Stimulated activated effector memory CD8-positive, alpha-beta T cell treated with anti-CD3 and anti-CD28 coated beads, Interleukin-12 subunit alpha, Interleukin-12 subunit beta, amount 100 ng/mL, for 72 hours (primary cell): ENCODE measurements at regions not wholly inside any gene's neighbourhood (a gene's known extent, or its start where the extent isn't known, plus 50 kb on each side); places are given as distances from the start of the nearest gene placed in this dataset.

Experiments
- ATAC-seq: fragments of 150-1000 bp; cut with Tn5 transposase; 2 replicates; pipeline ENCODE4 v1.10.0; 2021
- DNase-seq, 2 donors: peaks; one replicate each; pipeline ENCODE4 v3.0.0; 2021 to 2022; ENCODE audit warnings: low spot score in 2 of 2
- H3K27ac Mint-ChIP-seq: one replicate; pipeline ENCODE4 v1.8.0; 2022; ENCODE audit warnings: mild to moderate bottlenecking, mixed read lengths
- H3K36me3 Mint-ChIP-seq: one replicate; pipeline ENCODE4 v1.8.0; 2022; ENCODE audit warnings: mild to moderate bottlenecking, mixed read lengths
- H3K4me1 Mint-ChIP-seq: one replicate; pipeline ENCODE4 v1.8.0; 2022; ENCODE audit warnings: mixed read lengths
- H3K4me3 Mint-ChIP-seq: one replicate; pipeline ENCODE4 v1.8.0; 2022; ENCODE audit warnings: mild to moderate bottlenecking, mixed read lengths
- H3K9me3 Mint-ChIP-seq: one replicate; pipeline ENCODE4 v1.8.0; 2022; ENCODE audit warnings: mixed read lengths

- Mint-ChIP-seq H3K36me3 (no peaks in the 10 kb centered on the region), H3K27ac (no peak overlapping the region), H3K4me1 (no peaks in the 10 kb centered on the region), H3K4me3 (no peak overlapping the region), H3K9me3 (no peaks in the 10 kb centered on the region)
- DNase-seq (no peak), ATAC-seq (no peak)
Measured at GRCh38 chr10:83941189-83941588, 198.1 kb upstream of the GHITM start.

GRCh38 chr10:83942410-83942809 lies 196.9 kb upstream of the GHITM start:
- H3K27ac Mint-ChIP-seq: no peak overlapping the region
- H3K4me1 Mint-ChIP-seq: no peaks in the 10 kb centered on the region
- ATAC-seq (no peak), DNase-seq (no peak)
- H3K4me3 Mint-ChIP-seq: no peak overlapping the region
- H3K9me3 Mint-ChIP-seq: no peaks in the 10 kb centered on the region
- H3K36me3 Mint-ChIP-seq: no peaks in the 10 kb centered on the region

GRCh38 chr10:83943049-83943448 lies 196.3 kb upstream of the GHITM start:
- DNase-seq (no peak), ATAC-seq (no peak)
- no peaks in the 10 kb centered on the region for H3K4me1 Mint-ChIP-seq
- no peak overlapping the region for H3K27ac Mint-ChIP-seq
- H3K9me3 Mint-ChIP-seq: no peaks in the 10 kb centered on the region
- no peaks in the 10 kb centered on the region for H3K36me3 Mint-ChIP-seq
- H3K4me3 Mint-ChIP-seq: no peak overlapping the region

- Mint-ChIP-seq H3K27ac (no peak overlapping the region), H3K36me3 (no peaks in the 10 kb centered on the region), H3K4me1 (no peaks in the 10 kb centered on the region), H3K4me3 (no peak overlapping the region), H3K9me3 (no peaks in the 10 kb centered on the region)
- ATAC-seq: no peak
- DNase-seq: no peak
Measured at GRCh38 chr10:83943920-83944319, 195.4 kb upstream of the GHITM start.

GRCh38 chr10:83945982-83946718 lies 193.2 kb upstream of the GHITM start:
- no peaks in the 10 kb centered on the region for H3K4me1 Mint-ChIP-seq
- ATAC-seq (no peak), DNase-seq (no peak)
- no peaks in the 10 kb centered on the region for H3K36me3 Mint-ChIP-seq
- no peaks in the 10 kb centered on the region for H3K9me3 Mint-ChIP-seq
- H3K27ac Mint-ChIP-seq: no peak overlapping the region
- no peak overlapping the region for H3K4me3 Mint-ChIP-seq

- DNase-seq (no peak), ATAC-seq (no peak)
- H3K4me3 Mint-ChIP-seq: no peak overlapping the region
- H3K36me3 Mint-ChIP-seq: no peaks in the 10 kb centered on the region
- no peaks in the 10 kb centered on the region for H3K4me1 Mint-ChIP-seq
- no peaks in the 10 kb centered on the region for H3K9me3 Mint-ChIP-seq
- no peak overlapping the region for H3K27ac Mint-ChIP-seq
Measured at GRCh38 chr10:83952314-83952713, 187.0 kb upstream of the GHITM start.

- no peaks in the 10 kb centered on the region for H3K36me3 Mint-ChIP-seq
- no peaks in the 10 kb centered on the region for H3K4me1 Mint-ChIP-seq
- no peak overlapping the region for H3K27ac Mint-ChIP-seq
- H3K4me3 Mint-ChIP-seq: no peak overlapping the region
- no peak for ATAC-seq
- no peaks in the 10 kb centered on the region for H3K9me3 Mint-ChIP-seq
- no peak for DNase-seq
Measured at GRCh38 chr10:83953589-83953988, 185.7 kb upstream of the GHITM start.

- Mint-ChIP-seq H3K4me1 (no peaks in the 10 kb centered on the region), H3K9me3 (no peaks in the 10 kb centered on the region), H3K27ac (no peak overlapping the region), H3K36me3 (no peaks in the 10 kb centered on the region), H3K4me3 (no peak overlapping the region)
- ATAC-seq (no peak), DNase-seq (no peak)
Measured at GRCh38 chr10:83954193-83954799, 185.0 kb upstream of the GHITM start.

- Mint-ChIP-seq H3K36me3 (no peaks in the 10 kb centered on the region), H3K4me1 (no peaks in the 10 kb centered on the region), H3K9me3 (no peaks in the 10 kb centered on the region), H3K4me3 (no peak overlapping the region), H3K27ac (no peak overlapping the region)
- DNase-seq (no peak), ATAC-seq (no peak)
Measured at GRCh38 chr10:83955406-83955805, 183.9 kb upstream of the GHITM start.

- H3K9me3 Mint-ChIP-seq: no peaks in the 10 kb centered on the region
- no peaks in the 10 kb centered on the region for H3K36me3 Mint-ChIP-seq
- ATAC-seq (no peak), DNase-seq (no peak)
- no peak overlapping the region for H3K4me3 Mint-ChIP-seq
- no peaks in the 10 kb centered on the region for H3K4me1 Mint-ChIP-seq
- no peak overlapping the region for H3K27ac Mint-ChIP-seq
Measured at GRCh38 chr10:83957168-83957947, 182.0 kb upstream of the GHITM start.

- DNase-seq (no peak), ATAC-seq (no peak)
- Mint-ChIP-seq H3K9me3 (no peaks in the 10 kb centered on the region), H3K4me1 (no peaks in the 10 kb centered on the region), H3K36me3 (no peaks in the 10 kb centered on the region), H3K4me3 (no peak overlapping the region), H3K27ac (no peak overlapping the region)
Measured at GRCh38 chr10:83959328-83959727, 180.0 kb upstream of the GHITM start.

GRCh38 chr10:83960125-83960524 lies 179.2 kb upstream of the GHITM start:
- Mint-ChIP-seq H3K4me3 (no peak overlapping the region), H3K4me1 (no peaks in the 10 kb centered on the region), H3K27ac (no peak overlapping the region), H3K9me3 (no peaks in the 10 kb centered on the region), H3K36me3 (no peaks in the 10 kb centered on the region)
- ATAC-seq (no peak), DNase-seq (no peak)

GRCh38 chr10:83961620-83962019 lies 177.7 kb upstream of the GHITM start:
- no peak overlapping the region for H3K27ac Mint-ChIP-seq
- no peak for ATAC-seq
- H3K4me1 Mint-ChIP-seq: no peaks in the 10 kb centered on the region
- no peaks in the 10 kb centered on the region for H3K36me3 Mint-ChIP-seq
- no peak for DNase-seq
- H3K9me3 Mint-ChIP-seq: no peaks in the 10 kb centered on the region
- H3K4me3 Mint-ChIP-seq: no peak overlapping the region

GRCh38 chr10:83963446-83963845 lies 175.9 kb upstream of the GHITM start:
- no peak overlapping the region for H3K27ac Mint-ChIP-seq
- no peaks in the 10 kb centered on the region for H3K4me1 Mint-ChIP-seq
- no peak overlapping the region for H3K4me3 Mint-ChIP-seq
- H3K36me3 Mint-ChIP-seq: no peaks in the 10 kb centered on the region
- H3K9me3 Mint-ChIP-seq: no peaks in the 10 kb centered on the region
- DNase-seq: no peak
- no peak for ATAC-seq

GRCh38 chr10:83965473-83965872 lies 173.8 kb upstream of the GHITM start:
- ATAC-seq: no peak
- no peak overlapping the region for H3K27ac Mint-ChIP-seq
- H3K9me3 Mint-ChIP-seq: no peaks in the 10 kb centered on the region
- H3K4me3 Mint-ChIP-seq: no peak overlapping the region
- no peak for DNase-seq
- H3K4me1 Mint-ChIP-seq: no peaks in the 10 kb centered on the region
- no peaks in the 10 kb centered on the region for H3K36me3 Mint-ChIP-seq

- no peaks in the 10 kb centered on the region for H3K4me1 Mint-ChIP-seq
- no peak for DNase-seq
- no peaks in the 10 kb centered on the region for H3K9me3 Mint-ChIP-seq
- ATAC-seq: no peak
- no peak overlapping the region for H3K4me3 Mint-ChIP-seq
- H3K36me3 Mint-ChIP-seq: no peaks in the 10 kb centered on the region
- H3K27ac Mint-ChIP-seq: no peak overlapping the region
Measured at GRCh38 chr10:83968052-83968451, 171.3 kb upstream of the GHITM start.
